HPDE6-E6E7 (cell line): ENCODE measurements at regions not wholly inside any gene's neighbourhood (a gene's known extent, or its start where the extent isn't known, plus 50 kb on each side); places are given as distances from the start of the nearest gene placed in this dataset.
"Not testable (repeated sequence)": the region's sequence is repeated elsewhere in the genome, so short reads cannot be mapped to it uniquely, and the experiment has no call there.

ENCODE experiments used
- DNase-seq: peaks from one replicate; pipeline ENCODE4 v3.0.0; 2011; ENCODE audit warnings: missing footprints; ENCODE audit errors: extremely low spot score

- no peak for DNase-seq
These were observed 143.5 kb downstream of the TPBG start for GRCh38 chr6:82507112-82507511.

DNA sequence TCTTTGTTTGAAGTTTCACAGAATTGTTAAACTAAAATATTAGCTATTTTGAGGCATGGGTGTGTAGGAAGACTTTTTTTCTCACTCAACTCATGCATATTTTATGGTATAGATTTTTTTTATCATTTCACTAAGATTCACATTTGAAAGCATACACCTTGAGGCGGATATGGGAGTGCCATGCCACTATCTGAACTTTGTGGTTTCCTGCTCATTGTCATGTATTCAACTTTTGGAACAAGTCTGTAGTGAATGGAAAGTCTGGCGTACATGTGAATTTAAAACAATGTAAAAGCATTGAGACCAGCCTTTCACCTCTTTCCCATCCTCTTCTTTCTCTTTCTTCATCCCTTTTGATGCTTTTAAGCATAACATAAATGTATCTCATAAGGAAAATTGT lies 147.9 kb downstream of the TPBG start:
- DNase-seq: no peak

- not testable (repeated sequence) for DNase-seq
These were observed 154.3 kb downstream of the TPBG start for GRCh38 chr6:82517896-82518295.

GRCh38 chr6:82521369-82521768 lies 157.8 kb downstream of the TPBG start:
- no peak for DNase-seq

GRCh38 chr6:82521861-82522260 lies 158.2 kb downstream of the TPBG start:
- DNase-seq: no peak

GRCh38 chr6:82524031-82524430 lies 160.4 kb downstream of the TPBG start:
- no peak for DNase-seq

DNA sequence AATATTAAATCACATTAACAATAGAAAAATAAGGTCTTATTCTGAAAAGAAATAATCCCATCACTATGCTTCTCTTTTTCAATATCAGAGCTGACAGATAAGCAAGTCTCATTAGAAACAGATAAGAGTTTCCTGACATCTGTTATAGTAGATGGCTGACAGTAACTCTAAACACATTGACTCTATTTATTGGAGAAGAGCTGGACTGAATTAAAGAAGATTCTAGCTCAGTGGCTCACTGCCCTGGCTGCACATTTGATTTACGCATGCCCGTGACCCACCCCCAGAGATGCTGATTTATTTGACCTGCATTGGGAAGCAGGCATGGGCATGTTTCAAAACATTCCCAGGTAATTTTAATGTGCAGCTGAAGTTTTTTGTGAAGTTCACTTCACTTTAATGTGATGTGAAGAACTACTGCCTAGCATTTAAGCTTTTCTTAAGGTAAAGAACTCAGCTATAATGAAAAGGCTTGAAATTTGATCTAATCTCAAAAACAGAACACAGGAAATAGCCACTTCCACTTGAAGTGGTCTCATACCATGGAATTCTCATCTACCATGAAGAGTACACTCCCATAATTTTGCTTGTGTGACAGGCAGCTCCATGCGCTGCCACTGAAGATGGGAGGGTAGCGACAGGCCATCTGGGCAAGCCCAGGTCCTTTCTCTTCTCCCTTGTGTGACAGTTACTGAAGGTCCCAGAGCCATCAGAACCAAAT lies 162.3 kb downstream of the TPBG start:
- no peak for DNase-seq

- not testable (repeated sequence) for DNase-seq
These were observed 166.4 kb downstream of the TPBG start for GRCh38 chr6:82529960-82530460.

- DNase-seq: no peak
These were observed 171.3 kb downstream of the TPBG start for GRCh38 chr6:82534876-82535275.

GRCh38 chr6:82549480-82549879 lies 185.9 kb downstream of the TPBG start:
- DNase-seq: not testable (repeated sequence)

GRCh38 chr6:82551311-82551710 lies 187.7 kb downstream of the TPBG start:
- not testable (repeated sequence) for DNase-seq

DNA sequence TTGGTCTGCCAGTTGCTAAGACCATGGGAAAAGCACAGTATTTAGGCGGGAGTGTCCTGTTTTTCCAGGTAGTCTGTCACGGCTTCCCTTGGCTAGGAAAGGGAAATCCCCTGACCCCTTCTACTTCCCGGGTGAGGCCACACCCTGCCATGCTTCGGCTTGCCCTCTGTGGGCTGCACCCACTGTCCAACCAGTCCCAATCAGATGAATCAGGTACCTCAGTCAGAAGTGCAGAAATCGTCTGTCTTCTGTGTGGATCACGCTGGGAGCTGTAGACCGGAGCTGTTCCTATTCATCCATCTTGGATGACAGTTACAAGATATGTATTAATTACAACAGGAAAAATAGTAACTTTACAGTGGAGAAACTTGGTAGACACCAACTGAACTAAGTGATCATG lies 188.2 kb downstream of the TPBG start:
- DNase-seq: no peak

DNA sequence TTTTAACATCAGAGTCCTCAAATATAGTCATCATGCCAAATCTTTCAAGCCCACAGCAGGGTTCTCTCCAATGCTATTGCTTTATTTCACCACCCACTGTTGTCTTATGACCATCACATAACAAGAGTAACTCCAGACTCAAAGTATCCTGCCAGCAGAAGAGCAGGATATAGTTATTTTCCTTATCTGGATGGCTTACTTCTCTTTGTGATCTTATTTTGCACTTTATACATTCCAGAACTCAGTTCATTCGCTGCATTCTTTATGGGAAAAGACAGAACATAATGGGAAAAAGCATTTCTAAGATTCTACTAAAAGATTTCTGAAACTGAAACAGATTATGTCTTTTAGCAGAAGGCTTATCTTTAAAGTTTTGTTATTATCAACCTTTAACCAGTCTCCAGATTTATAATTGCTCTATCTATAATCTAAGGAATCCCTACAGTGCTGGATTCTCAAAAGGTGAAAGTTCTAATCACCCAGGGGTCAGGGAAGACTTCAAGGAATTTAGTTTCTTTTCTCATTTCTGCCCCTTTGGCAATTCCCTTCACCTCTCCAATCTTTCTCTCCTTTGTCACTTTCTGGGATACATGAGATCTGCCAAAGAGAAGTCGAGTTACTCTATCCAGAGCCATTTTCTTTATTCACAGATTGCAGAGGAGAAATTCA lies 190.4 kb downstream of the TPBG start:
- DNase-seq: no peak

- no peak for DNase-seq
These were observed 191.0 kb downstream of the TPBG start for GRCh38 chr6:82554666-82555065.

DNA sequence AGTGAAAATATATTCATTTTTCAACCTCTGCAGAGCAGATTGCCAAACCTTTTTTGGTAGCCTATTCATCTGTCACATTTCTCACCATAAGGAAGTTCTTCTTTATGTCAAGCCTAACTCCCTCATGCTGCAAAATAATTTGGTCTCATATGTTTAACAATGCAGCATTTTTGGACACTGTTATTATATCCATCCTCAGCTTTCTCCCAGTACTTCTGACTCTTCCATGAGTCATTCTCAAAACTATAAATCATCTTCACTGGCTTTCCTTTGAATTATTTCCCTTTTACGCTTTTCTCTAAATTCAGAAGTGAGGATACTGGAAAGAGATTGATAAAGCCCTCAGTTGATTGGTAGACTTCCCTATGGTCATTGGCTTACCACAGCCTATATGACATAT lies 192.2 kb downstream of the TPBG start:
- no peak for DNase-seq

DNA sequence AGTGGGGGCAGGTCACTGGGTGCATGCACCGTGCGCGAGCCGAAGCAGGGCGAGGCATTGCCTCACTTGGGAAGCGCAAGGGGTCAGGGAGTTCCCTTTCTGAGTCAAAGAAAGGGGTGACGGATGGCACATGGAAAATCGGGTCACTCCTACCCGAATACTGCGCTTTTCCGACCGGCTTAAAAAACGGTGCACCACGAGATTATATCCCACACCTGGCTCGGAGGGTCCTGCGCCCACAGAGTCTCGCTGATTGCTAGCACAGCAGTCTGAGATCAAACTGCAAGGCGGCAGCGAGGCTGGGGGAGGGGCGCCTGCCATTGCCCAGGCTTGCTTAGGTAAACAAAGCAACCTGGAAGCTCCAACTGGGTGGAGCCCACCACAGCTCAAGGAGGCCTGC lies 194.9 kb downstream of the TPBG start:
- not testable (repeated sequence) for DNase-seq

- DNase-seq: no peak
These were observed 204.0 kb downstream of the TPBG start for GRCh38 chr6:82567621-82568020.

GRCh38 chr6:82568290-82568993 lies 204.8 kb downstream of the TPBG start:
- no peak for DNase-seq

- no peak for DNase-seq
These were observed 205.4 kb downstream of the TPBG start for GRCh38 chr6:82569022-82569421.

DNA sequence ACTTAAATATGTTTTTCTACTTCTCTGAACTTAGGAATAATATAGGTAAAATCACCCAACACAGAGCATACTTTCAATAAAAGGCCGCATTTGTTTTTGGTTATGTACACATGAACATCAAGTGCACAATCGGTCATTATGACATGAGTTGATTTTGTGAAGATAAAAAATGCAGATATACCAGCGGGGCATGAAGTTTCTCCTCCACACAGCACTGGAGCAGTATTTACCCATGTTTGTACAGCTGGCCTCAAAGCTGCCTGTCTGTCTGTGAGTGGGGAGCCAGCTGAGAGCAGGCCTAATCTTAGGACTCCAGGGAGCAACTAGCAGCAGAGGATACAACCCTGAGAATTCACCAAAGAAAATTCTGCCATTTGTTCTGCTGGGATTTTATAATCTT lies 206.5 kb downstream of the TPBG start:
- no peak for DNase-seq

GRCh38 chr6:82571455-82571854 lies 207.8 kb downstream of the TPBG start:
- DNase-seq: no peak

- DNase-seq: no peak
These were observed 209.8 kb downstream of the TPBG start for GRCh38 chr6:82573254-82573972.
